ENCODE measurements at regions not wholly inside any gene's neighbourhood (a gene's known extent, or its start where the extent isn't known, plus 50 kb on each side); places are given as distances from the start of the nearest gene placed in this dataset.

- POLR2A ChIA-PET: no interaction called here
- DNase-seq (ENCODE audit: extremely low spot score): no peak
- TF ChIP-seq CTCF (IDR thresholded peaks at IDR 0.05; ENCODE audit: control extremely low read depth, extremely low read depth, low read depth, missing control alignments): no peak
- CTCF ChIA-PET: no interaction called here
Measured at GRCh38 chr1:50358962-50359361, 64.3 kb downstream of the DMRTA2 start.

GRCh38 chr1:50357186-50357585 lies 66.1 kb downstream of the DMRTA2 start:
- CTCF ChIA-PET: interaction anchor here (1.0 to 1.8 kb wide), 3 partner anchors 9 to 15 kb away, joined by 3 to 11 read pairs (median 4); no protein-coding TSS in a partner anchor
- POLR2A ChIA-PET: no interaction called here
- DNase-seq (ENCODE audit: extremely low spot score): no peak
- no peak for TF ChIP-seq CTCF (IDR thresholded peaks at IDR 0.05; ENCODE audit: control extremely low read depth, extremely low read depth, low read depth, missing control alignments)

- CTCF ChIA-PET: interaction anchor here (1.5 kb wide), 1 partner anchor 12 kb away, joined by 5 read pairs; no protein-coding TSS in a partner anchor
- DNase-seq (ENCODE audit: extremely low spot score): no peak
Measured at GRCh38 chr1:50354813-50355212, 68.4 kb downstream of the DMRTA2 start.

GRCh38 chr1:50352428-50352827 lies 70.8 kb downstream of the DMRTA2 start:
- POLR2A ChIA-PET: no interaction called here
- CTCF ChIA-PET: interaction anchor here (1.1 to 8.3 kb wide), 4 partner anchors 10 to 19 kb away, joined by 3 to 64 read pairs (median 3); no protein-coding TSS in a partner anchor
- no peak for TF ChIP-seq CTCF (IDR thresholded peaks at IDR 0.05; ENCODE audit: control extremely low read depth, extremely low read depth, low read depth, missing control alignments)
- no peak for DNase-seq (ENCODE audit: extremely low spot score)

More at GRCh38 chr1:50354813-50355212, 68.4 kb downstream of the DMRTA2 start:
- TF ChIP-seq CTCF (IDR thresholded peaks at IDR 0.05; ENCODE audit: control extremely low read depth, extremely low read depth, low read depth, missing control alignments): no peak
- POLR2A ChIA-PET: no interaction called here

- POLR2A ChIA-PET: no interaction called here
- no peak for TF ChIP-seq CTCF (IDR thresholded peaks at IDR 0.05; ENCODE audit: control extremely low read depth, extremely low read depth, low read depth, missing control alignments)
- no peak for DNase-seq (ENCODE audit: extremely low spot score)
- CTCF ChIA-PET: interaction anchor here (1.4 to 8.3 kb wide), 2 partner anchors 14 to 18 kb away, joined by 3 to 64 read pairs; no protein-coding TSS in a partner anchor
Measured at GRCh38 chr1:50350868-50351267, 72.4 kb downstream of the DMRTA2 start.

DNA sequence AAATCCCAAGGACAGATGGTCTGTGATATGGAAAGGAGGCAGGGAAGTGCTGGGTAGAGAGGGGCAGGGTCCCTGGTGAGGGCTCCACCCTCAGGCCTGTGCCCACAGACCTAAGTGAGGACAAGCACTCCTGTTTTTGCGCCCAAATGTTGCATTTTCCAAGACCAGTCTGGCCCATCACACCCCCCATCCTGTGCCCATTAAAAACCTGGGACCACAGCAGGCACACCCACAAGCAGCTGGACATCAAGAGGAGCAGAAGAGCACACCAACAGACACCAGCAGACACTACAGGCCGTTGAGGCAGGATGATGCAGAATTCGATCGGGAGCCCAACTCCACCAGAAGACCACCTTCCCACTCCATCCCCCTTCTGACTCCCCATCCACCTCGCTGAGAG lies 72.8 kb downstream of the DMRTA2 start:
- POLR2A ChIA-PET: no interaction called here
- TF ChIP-seq CTCF (IDR thresholded peaks at IDR 0.05; ENCODE audit: control extremely low read depth, extremely low read depth, low read depth, missing control alignments): no peak
- DNase-seq (ENCODE audit: extremely low spot score): no peak
- CTCF ChIA-PET: interaction anchor here (1.7 to 8.3 kb wide), 3 partner anchors 11 to 29 kb away, joined by 4 to 64 read pairs (median 10); no protein-coding TSS in a partner anchor
